GM23338 (cell line): ENCODE measurements at regions not wholly inside any gene's neighbourhood (a gene's known extent, or its start where the extent isn't known, plus 50 kb on each side); places are given as distances from the start of the nearest gene placed in this dataset.

Experiments
- ATAC-seq: fragments of 200-7000 bp; cut with Tn5 transposase; 3 replicates; pipeline ENCODE4 v1.9.1; 2020
- DNase-seq: peaks from one replicate; pipeline ENCODE4 v3.0.0-alpha.2; 2015; ENCODE audit warnings: low spot score
- H2AFZ ChIP-seq: fragments of 200-600 bp; sonication (generic); 2 replicates; pipeline ENCODE4 v1.8.0; 2016; ENCODE audit warnings: antibody characterized with exemption, mild to moderate bottlenecking, moderate library complexity
- H3F3A ChIP-seq: fragments of 200-600 bp; sonication (generic); replicated peaks from 2 replicates; pipeline ENCODE4 v1.8.0; 2017; ENCODE audit warnings: antibody characterized with exemption, mixed run types, low read depth
- H3K27ac ChIP-seq: fragments of 200-600 bp; sonication (generic); 2 replicates; pipeline ENCODE4 v1.6.1; 2016; ENCODE audit warnings: low read depth
- H3K27me3 ChIP-seq: fragments of 200-600 bp; sonication (generic); 2 replicates; pipeline ENCODE4 v1.8.0; 2016; ENCODE audit warnings: mild to moderate bottlenecking, mixed run types, moderate library complexity; ENCODE audit not compliant: insufficient read depth
- H3K36me3 ChIP-seq: fragments of 200-600 bp; sonication (generic); 2 replicates; pipeline ENCODE4 v1.8.0; 2016; ENCODE audit warnings: mild to moderate bottlenecking; ENCODE audit not compliant: insufficient read depth
- H3K4me1 ChIP-seq: fragments of 200-600 bp; sonication (generic); 2 replicates; pipeline ENCODE4 v1.8.0; 2016; ENCODE audit warnings: mild to moderate bottlenecking, moderate library complexity; ENCODE audit not compliant: insufficient read depth
- H3K4me2 ChIP-seq: fragments of 200-600 bp; sonication (generic); 2 replicates; pipeline ENCODE4 v1.7.1; 2017; ENCODE audit warnings: mixed run types
- H3K4me3 ChIP-seq: fragments of 200-600 bp; sonication (generic); 2 replicates; pipeline ENCODE4 v1.6.1; 2016; ENCODE audit warnings: mixed run types
- H3K79me2 ChIP-seq: fragments of 200-600 bp; sonication (generic); replicated peaks from 2 replicates; pipeline ENCODE4 v1.8.0; 2017; ENCODE audit warnings: mild to moderate bottlenecking; ENCODE audit not compliant: insufficient read depth
- H3K9me2 ChIP-seq: fragments of 200-600 bp; sonication (generic); 2 replicates; pipeline ENCODE4 v1.8.0; 2017; ENCODE audit not compliant: insufficient read depth
- H4K20me1 ChIP-seq: fragments of 200-600 bp; sonication (generic); replicated peaks from 2 replicates; pipeline ENCODE4 v1.8.0; 2017; ENCODE audit warnings: mild to moderate bottlenecking; ENCODE audit not compliant: insufficient read depth
- H3K27ac Mint-ChIP-seq: 2 replicates; pipeline ENCODE4 v1.8.0; 2020; ENCODE audit warnings: inconsistent platforms, mild to moderate bottlenecking, moderate library complexity, mixed read lengths
- H3K27me3 Mint-ChIP-seq: 3 replicates; pipeline ENCODE4 v1.8.0; 2022; ENCODE audit warnings: low read depth, mild to moderate bottlenecking, moderate library complexity, mixed read lengths, inconsistent platforms; ENCODE audit not compliant: insufficient read depth, poor library complexity
- H3K36me3 Mint-ChIP-seq: 3 replicates; pipeline ENCODE4 v1.8.0; 2021; ENCODE audit warnings: low read depth, mild to moderate bottlenecking, inconsistent platforms, moderate library complexity, mixed read lengths
- H3K4me1 Mint-ChIP-seq: 3 replicates; pipeline ENCODE4 v1.8.0; 2020; ENCODE audit warnings: mild to moderate bottlenecking, inconsistent platforms, mixed read lengths
- H3K4me3 Mint-ChIP-seq: 3 replicates; pipeline ENCODE4 v1.8.0; 2021; ENCODE audit warnings: moderate library complexity, mild to moderate bottlenecking, inconsistent platforms, mixed read lengths
- H3K9me3 Mint-ChIP-seq: 3 replicates; pipeline ENCODE4 v1.8.0; 2020; ENCODE audit warnings: moderate library complexity, mild to moderate bottlenecking, inconsistent platforms, mixed read lengths
- CREB1 ChIP-seq: fragments of 250-450 bp; sonication (Bioruptor Pico); IDR thresholded peaks from 2 replicates; pipeline ENCODE4 v1.5.0; 2020; ENCODE audit warnings: low read depth, mild to moderate bottlenecking, moderate library complexity
- EZH2 ChIP-seq: fragments of 200-600 bp; sonication (generic); IDR thresholded peaks from one replicate; pipeline ENCODE4 v1.8.0; 2017; ENCODE audit warnings: antibody characterized with exemption, mild to moderate bottlenecking, low read depth; ENCODE audit not compliant: unreplicated experiment
- EZH2phosphoT487 ChIP-seq: fragments of 200-600 bp; sonication (generic); IDR thresholded peaks from one replicate; pipeline ENCODE4 v1.8.1; 2018; ENCODE audit warnings: antibody characterized with exemption; ENCODE audit not compliant: unreplicated experiment
- JUNB ChIP-seq: IDR thresholded peaks from one replicate; pipeline ENCODE4 v1.6.1; 2016; ENCODE audit warnings: antibody characterized with exemption; ENCODE audit not compliant: unreplicated experiment
- NANOG ChIP-seq: IDR thresholded peaks from 2 replicates; pipeline ENCODE4 v1.6.1; 2016; ENCODE audit warnings: antibody characterized with exemption, borderline replicate concordance
- POLR2AphosphoS5 ChIP-seq: IDR thresholded peaks from 2 replicates; pipeline ENCODE4 v1.6.1; 2016; ENCODE audit warnings: antibody characterized with exemption, low read depth
- REST ChIP-seq: IDR thresholded peaks from one replicate; pipeline ENCODE4 v1.6.1; 2018; ENCODE audit warnings: antibody characterized with exemption; ENCODE audit not compliant: unreplicated experiment
- STAT1 ChIP-seq: IDR thresholded peaks from one replicate; pipeline ENCODE4 v1.6.1; 2016; ENCODE audit warnings: antibody characterized with exemption; ENCODE audit not compliant: unreplicated experiment
- ZNF114 ChIP-seq: fragments of 250-450 bp; sonication (Bioruptor Pico); IDR thresholded peaks from 2 replicates; pipeline ENCODE4 v1.5.0; 2020; ENCODE audit warnings: mild to moderate bottlenecking, moderate library complexity
- ZNF331 ChIP-seq: fragments of 250-450 bp; sonication (Bioruptor Pico); IDR thresholded peaks from 2 replicates; pipeline ENCODE4 v1.5.0; 2020; ENCODE audit warnings: low read depth, mild to moderate bottlenecking, moderate library complexity
- ZNF462 ChIP-seq: fragments of 250-450 bp; sonication (Bioruptor Pico); IDR thresholded peaks from 2 replicates; pipeline ENCODE4 v1.5.0; 2020; ENCODE audit warnings: mild to moderate bottlenecking, moderate library complexity
- TF ChIP-seq, protein P1 (sequence below), 2 experiments: fragments of 200-600 bp in 1 of 2; sonication (generic) in 1 of 2; conservative IDR thresholded peaks; 2 replicates each; pipeline versions ENCODE4 v1.5.1 to v1.6.1; 2016 to 2017; ENCODE audit warnings: antibody characterized with exemption in 2 of 2, low read depth in 2 of 2, mild to moderate bottlenecking in 2 of 2, moderate library complexity in 1 of 2
- TF ChIP-seq, protein P2 (sequence below): IDR thresholded peaks from 2 replicates; pipeline ENCODE4 v1.6.1; 2016; ENCODE audit warnings: antibody characterized with exemption

GRCh38 chr6:154668156-154668555, 65.1 kb upstream of the SCAF8 start:
- ATAC-seq (no peak), DNase-seq (no peak)
- Mint-ChIP-seq H3K4me3 (no peak overlapping the region), H3K36me3 (no peaks in the 10 kb centered on the region), H3K27me3 (no peaks in the 10 kb centered on the region), H3K4me1 (no peaks in the 10 kb centered on the region), H3K9me3 (no peaks in the 10 kb centered on the region), H3K27ac (no peak overlapping the region)
- Histone ChIP-seq H3K9me2 (peaks cover 4% of the 10 kb centered on the region; the same call in 1 of the 2 replicates), H3K4me1 (no peaks in the 10 kb centered on the region), H3K79me2 (no peaks in the 10 kb centered on the region), H4K20me1 (no peaks in the 10 kb centered on the region), H3K4me2 (no peak overlapping the region), H2AFZ (no peak overlapping the region), H3K27me3 (no peaks in the 10 kb centered on the region), H3K27ac (no peak overlapping the region), H3K36me3 (no peaks in the 10 kb centered on the region), H3K4me3 (no peak overlapping the region), H3F3A (no peaks in the 10 kb centered on the region)
- no peak for TF ChIP-seq REST
- TF ChIP-seq ZNF462 (CRISPR knock-in tag), result no peak
- TF ChIP-seq CREB1 (CRISPR knock-in tag), result no peak
- TF ChIP-seq EZH2, result no peak
- no peak for TF ChIP-seq STAT1
- TF ChIP-seq ZNF331 (CRISPR knock-in tag), result no peak
- TF ChIP-seq, protein P1, sequence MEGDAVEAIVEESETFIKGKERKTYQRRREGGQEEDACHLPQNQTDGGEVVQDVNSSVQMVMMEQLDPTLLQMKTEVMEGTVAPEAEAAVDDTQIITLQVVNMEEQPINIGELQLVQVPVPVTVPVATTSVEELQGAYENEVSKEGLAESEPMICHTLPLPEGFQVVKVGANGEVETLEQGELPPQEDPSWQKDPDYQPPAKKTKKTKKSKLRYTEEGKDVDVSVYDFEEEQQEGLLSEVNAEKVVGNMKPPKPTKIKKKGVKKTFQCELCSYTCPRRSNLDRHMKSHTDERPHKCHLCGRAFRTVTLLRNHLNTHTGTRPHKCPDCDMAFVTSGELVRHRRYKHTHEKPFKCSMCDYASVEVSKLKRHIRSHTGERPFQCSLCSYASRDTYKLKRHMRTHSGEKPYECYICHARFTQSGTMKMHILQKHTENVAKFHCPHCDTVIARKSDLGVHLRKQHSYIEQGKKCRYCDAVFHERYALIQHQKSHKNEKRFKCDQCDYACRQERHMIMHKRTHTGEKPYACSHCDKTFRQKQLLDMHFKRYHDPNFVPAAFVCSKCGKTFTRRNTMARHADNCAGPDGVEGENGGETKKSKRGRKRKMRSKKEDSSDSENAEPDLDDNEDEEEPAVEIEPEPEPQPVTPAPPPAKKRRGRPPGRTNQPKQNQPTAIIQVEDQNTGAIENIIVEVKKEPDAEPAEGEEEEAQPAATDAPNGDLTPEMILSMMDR (conservative IDR thresholded peaks at IDR 0.05; ENCODE audit: low read depth in 2 of 2), result no peak
- no peak for TF ChIP-seq POLR2AphosphoS5
- TF ChIP-seq JUNB, result no peak
- TF ChIP-seq, protein P2, sequence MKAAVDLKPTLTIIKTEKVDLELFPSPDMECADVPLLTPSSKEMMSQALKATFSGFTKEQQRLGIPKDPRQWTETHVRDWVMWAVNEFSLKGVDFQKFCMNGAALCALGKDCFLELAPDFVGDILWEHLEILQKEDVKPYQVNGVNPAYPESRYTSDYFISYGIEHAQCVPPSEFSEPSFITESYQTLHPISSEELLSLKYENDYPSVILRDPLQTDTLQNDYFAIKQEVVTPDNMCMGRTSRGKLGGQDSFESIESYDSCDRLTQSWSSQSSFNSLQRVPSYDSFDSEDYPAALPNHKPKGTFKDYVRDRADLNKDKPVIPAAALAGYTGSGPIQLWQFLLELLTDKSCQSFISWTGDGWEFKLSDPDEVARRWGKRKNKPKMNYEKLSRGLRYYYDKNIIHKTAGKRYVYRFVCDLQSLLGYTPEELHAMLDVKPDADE, result no peak
- TF ChIP-seq NANOG, result no peak
- no peak for TF ChIP-seq ZNF114 (CRISPR knock-in tag)
- no peak for TF ChIP-seq EZH2phosphoT487
